Ishikawa (cell line): ENCODE measurements at regions not wholly inside any gene's neighbourhood (a gene's known extent, or its start where the extent isn't known, plus 50 kb on each side); places are given as distances from the start of the nearest gene placed in this dataset.

ENCODE experiments used
- MAX ChIP-seq: IDR thresholded peaks from 2 replicates; pipeline ENCODE4 v1.6.1; 2012
- YY1 ChIP-seq: IDR thresholded peaks from 2 replicates; pipeline ENCODE4 v1.6.1; 2012; ENCODE audit warnings: low read depth
- TF ChIP-seq, protein P1 (sequence below): IDR thresholded peaks from 2 replicates; pipeline ENCODE4 v1.6.1; 2012; ENCODE audit warnings: low read depth, mild to moderate bottlenecking

DNA sequence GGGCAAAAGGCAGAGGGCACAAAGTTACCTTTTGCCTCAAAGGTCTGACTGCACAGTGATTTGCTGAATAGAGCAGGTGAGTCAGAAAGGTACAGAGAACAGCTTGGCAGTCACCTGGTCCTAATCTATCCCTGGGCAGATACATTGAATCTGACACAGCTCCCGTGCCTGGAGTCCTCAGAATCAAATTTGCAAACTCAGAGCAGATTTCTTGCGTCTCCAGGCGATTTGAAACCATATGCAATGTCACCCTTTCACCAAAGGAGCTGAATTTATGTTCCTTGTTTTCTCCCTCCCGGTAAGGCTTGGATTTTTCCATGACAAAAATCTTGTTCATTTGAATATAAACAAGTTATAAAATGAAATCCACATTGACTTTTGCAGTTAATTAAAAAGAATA, 81.6 kb upstream of the SNAP25 start:
- TF ChIP-seq MAX (no peak), YY1 (no peak)
- TF ChIP-seq, protein P1, sequence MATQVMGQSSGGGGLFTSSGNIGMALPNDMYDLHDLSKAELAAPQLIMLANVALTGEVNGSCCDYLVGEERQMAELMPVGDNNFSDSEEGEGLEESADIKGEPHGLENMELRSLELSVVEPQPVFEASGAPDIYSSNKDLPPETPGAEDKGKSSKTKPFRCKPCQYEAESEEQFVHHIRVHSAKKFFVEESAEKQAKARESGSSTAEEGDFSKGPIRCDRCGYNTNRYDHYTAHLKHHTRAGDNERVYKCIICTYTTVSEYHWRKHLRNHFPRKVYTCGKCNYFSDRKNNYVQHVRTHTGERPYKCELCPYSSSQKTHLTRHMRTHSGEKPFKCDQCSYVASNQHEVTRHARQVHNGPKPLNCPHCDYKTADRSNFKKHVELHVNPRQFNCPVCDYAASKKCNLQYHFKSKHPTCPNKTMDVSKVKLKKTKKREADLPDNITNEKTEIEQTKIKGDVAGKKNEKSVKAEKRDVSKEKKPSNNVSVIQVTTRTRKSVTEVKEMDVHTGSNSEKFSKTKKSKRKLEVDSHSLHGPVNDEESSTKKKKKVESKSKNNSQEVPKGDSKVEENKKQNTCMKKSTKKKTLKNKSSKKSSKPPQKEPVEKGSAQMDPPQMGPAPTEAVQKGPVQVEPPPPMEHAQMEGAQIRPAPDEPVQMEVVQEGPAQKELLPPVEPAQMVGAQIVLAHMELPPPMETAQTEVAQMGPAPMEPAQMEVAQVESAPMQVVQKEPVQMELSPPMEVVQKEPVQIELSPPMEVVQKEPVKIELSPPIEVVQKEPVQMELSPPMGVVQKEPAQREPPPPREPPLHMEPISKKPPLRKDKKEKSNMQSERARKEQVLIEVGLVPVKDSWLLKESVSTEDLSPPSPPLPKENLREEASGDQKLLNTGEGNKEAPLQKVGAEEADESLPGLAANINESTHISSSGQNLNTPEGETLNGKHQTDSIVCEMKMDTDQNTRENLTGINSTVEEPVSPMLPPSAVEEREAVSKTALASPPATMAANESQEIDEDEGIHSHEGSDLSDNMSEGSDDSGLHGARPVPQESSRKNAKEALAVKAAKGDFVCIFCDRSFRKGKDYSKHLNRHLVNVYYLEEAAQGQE = no peak
